Suprapubic skin (tissue), 4 donors: ENCODE measurements at regions not wholly inside any gene's neighbourhood (a gene's known extent, or its start where the extent isn't known, plus 50 kb on each side); places are given as distances from the start of the nearest gene placed in this dataset.

Experiments
- EP300 ChIP-seq: sonication (generic); formaldehyde crosslinking; IDR thresholded peaks from one replicate; pipeline ENCODE4 v1.6.1; 2017; ENCODE audit warnings: antibody characterized with exemption
- POLR2A ChIP-seq, 2 donors: fragments of 450-650 bp; IDR thresholded peaks; one replicate each; pipeline ENCODE4 v1.6.1; 2017; ENCODE audit warnings: antibody characterized with exemption in 2 of 2, mild to moderate bottlenecking in 2 of 2, moderate library complexity in 2 of 2
- POLR2AphosphoS5 ChIP-seq, 3 donors: sonication (generic); formaldehyde crosslinking; IDR thresholded peaks; one replicate each; pipeline ENCODE4 v1.6.1; 2017; ENCODE audit warnings: antibody characterized with exemption in 3 of 3
- TF ChIP-seq, protein P1 (sequence below), 2 donors: fragments of 200-600 bp in 1 of 2; fragments of 450-650 bp in 1 of 2; sonication (generic) in 1 of 2; IDR thresholded peaks; one replicate each; pipeline ENCODE4 v1.5.1; 2016 to 2019; ENCODE audit warnings: antibody characterized with exemption in 2 of 2, mild to moderate bottlenecking in 1 of 2, moderate library complexity in 1 of 2

GRCh38 chr3:145843561-145843960 lies 317.4 kb downstream of the PLOD2 start:
- TF ChIP-seq POLR2A (IDR thresholded peaks at IDR 0.05) (no peak), EP300 (no peak), POLR2AphosphoS5 (IDR thresholded peaks at IDR 0.05) (no peak)
- TF ChIP-seq, protein P1, sequence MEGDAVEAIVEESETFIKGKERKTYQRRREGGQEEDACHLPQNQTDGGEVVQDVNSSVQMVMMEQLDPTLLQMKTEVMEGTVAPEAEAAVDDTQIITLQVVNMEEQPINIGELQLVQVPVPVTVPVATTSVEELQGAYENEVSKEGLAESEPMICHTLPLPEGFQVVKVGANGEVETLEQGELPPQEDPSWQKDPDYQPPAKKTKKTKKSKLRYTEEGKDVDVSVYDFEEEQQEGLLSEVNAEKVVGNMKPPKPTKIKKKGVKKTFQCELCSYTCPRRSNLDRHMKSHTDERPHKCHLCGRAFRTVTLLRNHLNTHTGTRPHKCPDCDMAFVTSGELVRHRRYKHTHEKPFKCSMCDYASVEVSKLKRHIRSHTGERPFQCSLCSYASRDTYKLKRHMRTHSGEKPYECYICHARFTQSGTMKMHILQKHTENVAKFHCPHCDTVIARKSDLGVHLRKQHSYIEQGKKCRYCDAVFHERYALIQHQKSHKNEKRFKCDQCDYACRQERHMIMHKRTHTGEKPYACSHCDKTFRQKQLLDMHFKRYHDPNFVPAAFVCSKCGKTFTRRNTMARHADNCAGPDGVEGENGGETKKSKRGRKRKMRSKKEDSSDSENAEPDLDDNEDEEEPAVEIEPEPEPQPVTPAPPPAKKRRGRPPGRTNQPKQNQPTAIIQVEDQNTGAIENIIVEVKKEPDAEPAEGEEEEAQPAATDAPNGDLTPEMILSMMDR (IDR thresholded peaks at IDR 0.05), result no peak
